NCI-H1694 (cell line): ENCODE measurements at regions not wholly inside any gene's neighbourhood (a gene's known extent, or its start where the extent isn't known, plus 50 kb on each side); places are given as distances from the start of the nearest gene placed in this dataset.

Experiments
- DNase-seq: peaks from one replicate; lab custom pipeline; 2025; lab: John Stamatoyannopoulos, UW

- no peak for DNase-seq
Observed at GRCh38 chr13:23983671-23984070, 86.4 kb upstream of the C1QTNF9B start.

GRCh38 chr13:23984546-23984945 lies 87.2 kb upstream of the C1QTNF9B start:
- no peak for DNase-seq

GRCh38 chr13:23985060-23985459 lies 87.8 kb upstream of the C1QTNF9B start:
- no peak for DNase-seq

GRCh38 chr13:23985839-23986238 lies 88.5 kb upstream of the C1QTNF9B start:
- DNase-seq, result no peak

- DNase-seq, result no peak
Observed at GRCh38 chr13:23986619-23987018, 89.3 kb upstream of the C1QTNF9B start.

- no peak for DNase-seq
Observed at GRCh38 chr13:23987331-23987894, 90.1 kb upstream of the C1QTNF9B start.

GRCh38 chr13:23988546-23989122 lies 91.3 kb upstream of the C1QTNF9B start:
- DNase-seq, result no peak

- no peak for DNase-seq
Observed at GRCh38 chr13:23990455-23990854, 93.2 kb upstream of the C1QTNF9B start.

- DNase-seq, result no peak
Observed at GRCh38 chr13:23991119-23991518, 93.8 kb upstream of the C1QTNF9B start.

GRCh38 chr13:23992781-23993679 lies 95.7 kb upstream of the C1QTNF9B start:
- DNase-seq, result no peak

GRCh38 chr13:23993680-23993985 lies 96.3 kb upstream of the C1QTNF9B start:
- no peak for DNase-seq

GRCh38 chr13:23995283-23996073 lies 98.2 kb upstream of the C1QTNF9B start:
- no peak for DNase-seq

- no peak for DNase-seq
Observed at GRCh38 chr13:23996456-23996855, 99.2 kb upstream of the C1QTNF9B start.

- no peak for DNase-seq
Observed at GRCh38 chr13:23999424-23999823, 102.1 kb upstream of the C1QTNF9B start.

GRCh38 chr13:24002206-24002815 lies 105.0 kb upstream of the C1QTNF9B start:
- DNase-seq, result no peak

GRCh38 chr13:24004142-24004899 lies 107.0 kb upstream of the C1QTNF9B start:
- DNase-seq, result no peak

GRCh38 chr13:24004971-24005370 lies 107.7 kb upstream of the C1QTNF9B start:
- no peak for DNase-seq

- DNase-seq, result no peak
Observed at GRCh38 chr13:24005755-24006281, 108.5 kb upstream of the C1QTNF9B start.

- DNase-seq, result no peak
Observed at GRCh38 chr13:24006520-24007248, 109.4 kb upstream of the C1QTNF9B start.

- no peak for DNase-seq
Observed at GRCh38 chr13:24007979-24008620, 110.8 kb upstream of the C1QTNF9B start.
